ENCODE measurements at regions not wholly inside any gene's neighbourhood (a gene's known extent, or its start where the extent isn't known, plus 50 kb on each side); places are given as distances from the start of the nearest gene placed in this dataset.

GRCh38 chr1:93798291-93798690 lies 80.7 kb downstream of the DNTTIP2 start:
- no peaks in the 10 kb centered on the region for H3K27me3 Mint-ChIP-seq
- H3K9me3 Mint-ChIP-seq = no peaks in the 10 kb centered on the region
- no peak overlapping the region for H3K4me3 Mint-ChIP-seq
- H3K4me1 Mint-ChIP-seq (ENCODE audit: low read depth) = peaks cover 6% of the 10 kb centered on the region
- H3K36me3 Mint-ChIP-seq (ENCODE audit: low read depth) = no peaks in the 10 kb centered on the region
- H3K27ac Mint-ChIP-seq = no peak overlapping the region
- intact Hi-C loops (cut with micrococcal nuclease) = no loop called here

- intact Hi-C loops (cut with micrococcal nuclease) = no loop called here
- Mint-ChIP-seq H3K4me1 (ENCODE audit: low read depth) (no peaks in the 10 kb centered on the region), H3K36me3 (ENCODE audit: low read depth) (no peaks in the 10 kb centered on the region), H3K27me3 (peaks cover 4% of the 10 kb centered on the region), H3K4me3 (no peak overlapping the region), H3K9me3 (peaks cover 15% of the 10 kb centered on the region), H3K27ac (no peak overlapping the region)
These were observed 94.5 kb downstream of the DNTTIP2 start for GRCh38 chr1:93784538-93784937.

GRCh38 chr1:93783876-93784275 lies 95.1 kb downstream of the DNTTIP2 start:
- intact Hi-C loops (cut with micrococcal nuclease) = no loop called here
- Mint-ChIP-seq H3K27ac (no peak overlapping the region), H3K4me1 (ENCODE audit: low read depth) (no peaks in the 10 kb centered on the region), H3K27me3 (peaks cover 3% of the 10 kb centered on the region), H3K36me3 (ENCODE audit: low read depth) (no peaks in the 10 kb centered on the region), H3K9me3 (peaks cover 13% of the 10 kb centered on the region), H3K4me3 (no peak overlapping the region)

GRCh38 chr1:93779540-93780165 lies 98.0 kb upstream of the BCAR3 start:
- no peaks in the 10 kb centered on the region for H3K36me3 Mint-ChIP-seq (ENCODE audit: low read depth)
- H3K27ac Mint-ChIP-seq = no peak overlapping the region
- peaks cover 2% of the 10 kb centered on the region for H3K27me3 Mint-ChIP-seq
- H3K4me3 Mint-ChIP-seq = no peak overlapping the region
- intact Hi-C loops (cut with micrococcal nuclease) = no loop called here
- no peaks in the 10 kb centered on the region for H3K4me1 Mint-ChIP-seq (ENCODE audit: low read depth)
- H3K9me3 Mint-ChIP-seq = no peaks in the 10 kb centered on the region

GRCh38 chr1:93778457-93778856 lies 96.8 kb upstream of the BCAR3 start:
- H3K4me3 Mint-ChIP-seq = no peak overlapping the region
- peaks cover 5% of the 10 kb centered on the region for H3K27me3 Mint-ChIP-seq
- H3K27ac Mint-ChIP-seq = no peak overlapping the region
- no peaks in the 10 kb centered on the region for H3K36me3 Mint-ChIP-seq (ENCODE audit: low read depth)
- no peaks in the 10 kb centered on the region for H3K9me3 Mint-ChIP-seq
- H3K4me1 Mint-ChIP-seq (ENCODE audit: low read depth) = no peaks in the 10 kb centered on the region
- intact Hi-C loops (cut with micrococcal nuclease) = no loop called here

- H3K9me3 Mint-ChIP-seq = no peaks in the 10 kb centered on the region
- H3K36me3 Mint-ChIP-seq (ENCODE audit: low read depth) = no peaks in the 10 kb centered on the region
- peaks cover 5% of the 10 kb centered on the region for H3K27me3 Mint-ChIP-seq
- intact Hi-C loops (cut with micrococcal nuclease) = no loop called here
- no peak overlapping the region for H3K27ac Mint-ChIP-seq
- H3K4me3 Mint-ChIP-seq = no peak overlapping the region
- no peaks in the 10 kb centered on the region for H3K4me1 Mint-ChIP-seq (ENCODE audit: low read depth)
These were observed 95.6 kb upstream of the BCAR3 start for GRCh38 chr1:93777255-93777654.

- no peak overlapping the region for H3K4me3 Mint-ChIP-seq
- H3K27me3 Mint-ChIP-seq = peaks cover 5% of the 10 kb centered on the region
- H3K36me3 Mint-ChIP-seq (ENCODE audit: low read depth) = no peaks in the 10 kb centered on the region
- intact Hi-C loops (cut with micrococcal nuclease) = no loop called here
- H3K4me1 Mint-ChIP-seq (ENCODE audit: low read depth) = no peaks in the 10 kb centered on the region
- H3K9me3 Mint-ChIP-seq = no peaks in the 10 kb centered on the region
- H3K27ac Mint-ChIP-seq = no peak overlapping the region
These were observed 95.1 kb upstream of the BCAR3 start for GRCh38 chr1:93776728-93777127.

- no peaks in the 10 kb centered on the region for H3K9me3 Mint-ChIP-seq
- no peaks in the 10 kb centered on the region for H3K36me3 Mint-ChIP-seq (ENCODE audit: low read depth)
- H3K27ac Mint-ChIP-seq = no peak overlapping the region
- H3K27me3 Mint-ChIP-seq = peaks cover 7% of the 10 kb centered on the region
- no peak overlapping the region for H3K4me3 Mint-ChIP-seq
- intact Hi-C loops (cut with micrococcal nuclease) = no loop called here
- H3K4me1 Mint-ChIP-seq (ENCODE audit: low read depth) = no peaks in the 10 kb centered on the region
These were observed 93.6 kb upstream of the BCAR3 start for GRCh38 chr1:93775224-93775623.

GRCh38 chr1:93774707-93775106 lies 93.1 kb upstream of the BCAR3 start:
- Mint-ChIP-seq H3K27me3 (peaks cover 5% of the 10 kb centered on the region), H3K4me3 (no peak overlapping the region), H3K4me1 (ENCODE audit: low read depth) (peaks cover 4% of the 10 kb centered on the region), H3K27ac (no peak overlapping the region), H3K9me3 (no peaks in the 10 kb centered on the region), H3K36me3 (ENCODE audit: low read depth) (no peaks in the 10 kb centered on the region)
- intact Hi-C loops (cut with micrococcal nuclease) = no loop called here

GRCh38 chr1:93773049-93773838 lies 91.6 kb upstream of the BCAR3 start:
- H3K27me3 Mint-ChIP-seq = peaks cover 8% of the 10 kb centered on the region
- intact Hi-C loops (cut with micrococcal nuclease) = no loop called here
- no peaks in the 10 kb centered on the region for H3K36me3 Mint-ChIP-seq (ENCODE audit: low read depth)
- H3K4me3 Mint-ChIP-seq = no peak overlapping the region
- H3K4me1 Mint-ChIP-seq (ENCODE audit: low read depth) = peaks cover 19% of the 10 kb centered on the region
- no peak overlapping the region for H3K27ac Mint-ChIP-seq
- H3K9me3 Mint-ChIP-seq = no peaks in the 10 kb centered on the region

- intact Hi-C loops (cut with micrococcal nuclease) = no loop called here
- Mint-ChIP-seq H3K27ac (no peak overlapping the region), H3K4me3 (no peak overlapping the region), H3K27me3 (peaks cover 11% of the 10 kb centered on the region), H3K36me3 (ENCODE audit: low read depth) (no peaks in the 10 kb centered on the region), H3K4me1 (ENCODE audit: low read depth) (peaks cover 24% of the 10 kb centered on the region), H3K9me3 (no peaks in the 10 kb centered on the region)
These were observed 90.2 kb upstream of the BCAR3 start for GRCh38 chr1:93771843-93772242.

GRCh38 chr1:93770640-93771039 lies 89.0 kb upstream of the BCAR3 start:
- Mint-ChIP-seq H3K9me3 (no peaks in the 10 kb centered on the region), H3K4me1 (ENCODE audit: low read depth) (peaks cover 32% of the 10 kb centered on the region), H3K27ac (no peak overlapping the region)

GRCh38 chr1:93769777-93770176 lies 88.1 kb upstream of the BCAR3 start:
- Mint-ChIP-seq H3K9me3 (no peaks in the 10 kb centered on the region), H3K4me3 (no peak overlapping the region), H3K27me3 (peaks cover 11% of the 10 kb centered on the region), H3K36me3 (ENCODE audit: low read depth) (no peaks in the 10 kb centered on the region), H3K4me1 (ENCODE audit: low read depth) (peaks cover 32% of the 10 kb centered on the region), H3K27ac (no peak overlapping the region)
- intact Hi-C loops (cut with micrococcal nuclease) = no loop called here

More at GRCh38 chr1:93770640-93771039, 89.0 kb upstream of the BCAR3 start:
- Mint-ChIP-seq H3K4me3 (no peak overlapping the region), H3K36me3 (ENCODE audit: low read depth) (no peaks in the 10 kb centered on the region), H3K27me3 (peaks cover 11% of the 10 kb centered on the region)
- intact Hi-C loops (cut with micrococcal nuclease) = no loop called here

- peaks cover 11% of the 10 kb centered on the region for H3K27me3 Mint-ChIP-seq
- H3K4me1 Mint-ChIP-seq (ENCODE audit: low read depth) = peaks cover 32% of the 10 kb centered on the region
- no peaks in the 10 kb centered on the region for H3K36me3 Mint-ChIP-seq (ENCODE audit: low read depth)
These were observed 86.8 kb upstream of the BCAR3 start for GRCh38 chr1:93768380-93768863.

More at GRCh38 chr1:93768380-93768863, 86.8 kb upstream of the BCAR3 start:
- Mint-ChIP-seq H3K9me3 (no peaks in the 10 kb centered on the region), H3K27ac (peak overlapping the region; percentile 69), H3K4me3 (no peak overlapping the region)
- intact Hi-C loops (cut with micrococcal nuclease) = no loop called here

Data from dendritic cell treated with granulocyte-macrophage colony-stimulating factor and Interleukin-4, amounts not matched to agents 40 ng/mL and 50 ng/mL, for 4 days (primary cell).